WTC11 (cell line): ENCODE measurements at regions not wholly inside any gene's neighbourhood (a gene's known extent, or its start where the extent isn't known, plus 50 kb on each side); places are given as distances from the start of the nearest gene placed in this dataset.

Experiments used
- ATAC-seq: fragments of 200-7000 bp; cut with Tn5 transposase; 2 replicates; pipeline ENCODE4 v1.10.0; 2021; ENCODE audit warnings: mild to moderate bottlenecking, moderate library complexity
- CTCF ChIA-PET: fragments of 300-600 bp; sonication (Branson Sonifier 250); formaldehyde crosslinking; loops from one replicate; lab custom pipeline; 2021; ENCODE audit warnings: antibody characterized with exemption; lab: Charles Lee
- POLR2A ChIA-PET: fragments of 350-600 bp; sonication (Branson Sonifier 250); formaldehyde crosslinking; loops from one replicate; lab custom pipeline; 2021; ENCODE audit warnings: antibody characterized with exemption; lab: Charles Lee
- DNase-seq: peaks from one replicate; pipeline ENCODE4 v3.0.0; 2021; ENCODE audit warnings: low spot score
- H3K27ac Mint-ChIP-seq: 2 replicates; pipeline ENCODE4 v1.8.0; 2021; ENCODE audit warnings: mixed read lengths
- H3K27me3 Mint-ChIP-seq: 2 replicates; pipeline ENCODE4 v1.8.0; 2021; ENCODE audit warnings: low read depth, mild to moderate bottlenecking, moderate library complexity, mixed read lengths
- H3K36me3 Mint-ChIP-seq: 2 replicates; pipeline ENCODE4 v1.8.0; 2021; ENCODE audit warnings: mixed read lengths
- H3K4me1 Mint-ChIP-seq: 2 replicates; pipeline ENCODE4 v1.8.0; 2022; ENCODE audit warnings: mixed read lengths
- H3K4me3 Mint-ChIP-seq: 2 replicates; pipeline ENCODE4 v1.8.0; 2021; ENCODE audit warnings: mild to moderate bottlenecking, moderate library complexity, mixed read lengths
- H3K9me3 Mint-ChIP-seq: 2 replicates; pipeline ENCODE4 v1.8.0; 2021; ENCODE audit warnings: mixed read lengths
- CREM ChIP-seq: sonication (generic); formaldehyde crosslinking; IDR thresholded peaks from 2 replicates; pipeline ENCODE4 v1.8.1; 2022; ENCODE audit warnings: mild to moderate bottlenecking, missing genetic modification reagents, moderate library complexity
- ETV6 ChIP-seq: sonication (generic); formaldehyde crosslinking; IDR thresholded peaks from 2 replicates; pipeline ENCODE4 v1.8.1; 2022; ENCODE audit warnings: mild to moderate bottlenecking, missing genetic modification reagents
- FOXJ3 ChIP-seq: sonication (generic); formaldehyde crosslinking; IDR thresholded peaks from 2 replicates; pipeline ENCODE4 v1.9.0; 2021; ENCODE audit warnings: missing genetic modification reagents, mild to moderate bottlenecking, borderline replicate concordance
- GABPB1 ChIP-seq: sonication (generic); formaldehyde crosslinking; IDR thresholded peaks from 2 replicates; pipeline ENCODE4 v1.8.1; 2023; ENCODE audit warnings: mild to moderate bottlenecking, missing genetic modification reagents
- GTF2I ChIP-seq: fragments of 250-450 bp; sonication (Bioruptor Pico); conservative IDR thresholded peaks from 2 replicates; pipeline ENCODE4 v1.4.0; 2021; ENCODE audit warnings: mild to moderate bottlenecking
- MYBL2 ChIP-seq: sonication (generic); formaldehyde crosslinking; IDR thresholded peaks from 2 replicates; pipeline ENCODE4 v1.8.1; 2023; ENCODE audit warnings: mild to moderate bottlenecking, moderate library complexity, missing genetic modification reagents
- RELA ChIP-seq: sonication (generic); formaldehyde crosslinking; IDR thresholded peaks from 2 replicates; pipeline ENCODE4 v1.8.1; 2022; ENCODE audit warnings: missing genetic modification reagents, mild to moderate bottlenecking, borderline replicate concordance
- RORB ChIP-seq: fragments of 250-450 bp; sonication (Bioruptor Pico); IDR thresholded peaks from 2 replicates; pipeline ENCODE4 v1.9.0; 2021; ENCODE audit warnings: mild to moderate bottlenecking
- ZNF121 ChIP-seq: sonication (generic); formaldehyde crosslinking; IDR thresholded peaks from 2 replicates; pipeline ENCODE4 v1.8.0; 2023; ENCODE audit warnings: missing genetic modification reagents
- ZNF396 ChIP-seq: fragments of 250-450 bp; sonication (Bioruptor Pico); IDR thresholded peaks from 2 replicates; pipeline ENCODE4 v1.8.0; 2021; ENCODE audit warnings: mild to moderate bottlenecking, moderate library complexity, borderline replicate concordance
- ZNF423 ChIP-seq: fragments of 250-450 bp; sonication (Bioruptor Pico); IDR thresholded peaks from 2 replicates; pipeline ENCODE4 v2.1.2; 2022; ENCODE audit warnings: mild to moderate bottlenecking, moderate library complexity
- TF ChIP-seq, protein P1 (sequence below): sonication (generic); formaldehyde crosslinking; IDR thresholded peaks from 2 replicates; pipeline ENCODE4 v1.8.1; 2022; ENCODE audit warnings: low read depth, mild to moderate bottlenecking, moderate library complexity, missing genetic modification reagents, borderline replicate concordance
- TF ChIP-seq, protein P2 (sequence below): sonication (generic); formaldehyde crosslinking; IDR thresholded peaks from 2 replicates; pipeline ENCODE4 v1.8.0; 2023; ENCODE audit warnings: missing genetic modification reagents, mild to moderate bottlenecking, borderline replicate concordance
- TF ChIP-seq, protein P3 (sequence below): fragments of 250-450 bp; sonication (Bioruptor Pico); IDR thresholded peaks from 2 replicates; pipeline ENCODE4 v2.1.2; 2022; ENCODE audit warnings: mild to moderate bottlenecking, moderate library complexity
- TF ChIP-seq, protein P4 (sequence below): sonication (generic); formaldehyde crosslinking; IDR thresholded peaks from 2 replicates; pipeline ENCODE4 v1.8.1; 2023; ENCODE audit warnings: mild to moderate bottlenecking, missing genetic modification reagents, moderate library complexity
- TF ChIP-seq, protein P5 (sequence below): fragments of 250-450 bp; sonication (Bioruptor Pico); conservative IDR thresholded peaks from 2 replicates; pipeline ENCODE4 v1.9.0; 2021; ENCODE audit warnings: mild to moderate bottlenecking
- TF ChIP-seq, protein P6 (sequence below): sonication (generic); formaldehyde crosslinking; conservative IDR thresholded peaks from 2 replicates; pipeline ENCODE4 v1.8.1; 2022; ENCODE audit warnings: mild to moderate bottlenecking, missing genetic modification reagents
- TF ChIP-seq, protein P7 (sequence below): fragments of 250-450 bp; sonication (Bioruptor Pico); IDR thresholded peaks from 2 replicates; pipeline ENCODE4 v1.8.0; 2021; ENCODE audit warnings: mild to moderate bottlenecking

DNA sequence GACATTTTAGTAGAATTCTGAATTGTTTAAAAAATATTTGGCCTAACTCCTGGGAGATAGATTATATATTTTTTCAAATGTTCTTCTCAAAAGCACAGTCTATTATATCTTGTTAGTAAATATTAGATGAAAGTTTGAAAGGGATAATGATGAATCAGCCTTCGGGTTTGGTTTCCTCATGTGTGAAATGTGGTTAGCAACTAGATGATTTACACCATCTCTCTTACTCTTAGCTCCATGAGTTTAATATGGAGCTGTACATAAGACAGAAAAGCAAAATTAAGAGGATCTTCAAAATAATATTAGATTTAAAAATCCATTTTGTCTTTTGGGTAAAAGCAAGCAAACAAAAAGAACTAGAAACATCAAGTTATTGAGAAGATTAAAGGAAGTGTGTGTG is 120.8 kb upstream of the SFRP2 start:
- H3K27me3 Mint-ChIP-seq: no peaks in the 10 kb centered on the region; the same call in 1 of the 2 replicates
- CTCF ChIA-PET: no interaction called here
- peaks cover 15% of the 10 kb centered on the region for H3K4me1 Mint-ChIP-seq
- H3K9me3 Mint-ChIP-seq: peaks cover 23% of the 10 kb centered on the region
- ATAC-seq: no peak
- POLR2A ChIA-PET: no interaction called here
- no peak overlapping the region for H3K4me3 Mint-ChIP-seq
- H3K27ac Mint-ChIP-seq: no peak overlapping the region
- no peak for DNase-seq
- H3K36me3 Mint-ChIP-seq: no peaks in the 10 kb centered on the region
- TF ChIP-seq ZNF121 (CRISPR knock-in tag) (no peak), FOXJ3 (CRISPR knock-in tag) (no peak), CREM (no peak), ETV6 (CRISPR knock-in tag) (no peak), RELA (CRISPR knock-in tag) (no peak), ZNF423 (CRISPR knock-in tag) (no peak), MYBL2 (CRISPR knock-in tag) (no peak), GABPB1 (CRISPR knock-in tag) (no peak), RORB (CRISPR knock-in tag) (no peak), ZNF396 (CRISPR knock-in tag) (no peak), GTF2I (CRISPR knock-in tag) (no peak)
- TF ChIP-seq, protein P1, sequence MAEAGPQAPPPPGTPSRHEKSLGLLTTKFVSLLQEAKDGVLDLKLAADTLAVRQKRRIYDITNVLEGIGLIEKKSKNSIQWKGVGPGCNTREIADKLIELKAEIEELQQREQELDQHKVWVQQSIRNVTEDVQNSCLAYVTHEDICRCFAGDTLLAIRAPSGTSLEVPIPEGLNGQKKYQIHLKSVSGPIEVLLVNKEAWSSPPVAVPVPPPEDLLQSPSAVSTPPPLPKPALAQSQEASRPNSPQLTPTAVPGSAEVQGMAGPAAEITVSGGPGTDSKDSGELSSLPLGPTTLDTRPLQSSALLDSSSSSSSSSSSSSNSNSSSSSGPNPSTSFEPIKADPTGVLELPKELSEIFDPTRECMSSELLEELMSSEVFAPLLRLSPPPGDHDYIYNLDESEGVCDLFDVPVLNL: no peak
- TF ChIP-seq, protein P2, sequence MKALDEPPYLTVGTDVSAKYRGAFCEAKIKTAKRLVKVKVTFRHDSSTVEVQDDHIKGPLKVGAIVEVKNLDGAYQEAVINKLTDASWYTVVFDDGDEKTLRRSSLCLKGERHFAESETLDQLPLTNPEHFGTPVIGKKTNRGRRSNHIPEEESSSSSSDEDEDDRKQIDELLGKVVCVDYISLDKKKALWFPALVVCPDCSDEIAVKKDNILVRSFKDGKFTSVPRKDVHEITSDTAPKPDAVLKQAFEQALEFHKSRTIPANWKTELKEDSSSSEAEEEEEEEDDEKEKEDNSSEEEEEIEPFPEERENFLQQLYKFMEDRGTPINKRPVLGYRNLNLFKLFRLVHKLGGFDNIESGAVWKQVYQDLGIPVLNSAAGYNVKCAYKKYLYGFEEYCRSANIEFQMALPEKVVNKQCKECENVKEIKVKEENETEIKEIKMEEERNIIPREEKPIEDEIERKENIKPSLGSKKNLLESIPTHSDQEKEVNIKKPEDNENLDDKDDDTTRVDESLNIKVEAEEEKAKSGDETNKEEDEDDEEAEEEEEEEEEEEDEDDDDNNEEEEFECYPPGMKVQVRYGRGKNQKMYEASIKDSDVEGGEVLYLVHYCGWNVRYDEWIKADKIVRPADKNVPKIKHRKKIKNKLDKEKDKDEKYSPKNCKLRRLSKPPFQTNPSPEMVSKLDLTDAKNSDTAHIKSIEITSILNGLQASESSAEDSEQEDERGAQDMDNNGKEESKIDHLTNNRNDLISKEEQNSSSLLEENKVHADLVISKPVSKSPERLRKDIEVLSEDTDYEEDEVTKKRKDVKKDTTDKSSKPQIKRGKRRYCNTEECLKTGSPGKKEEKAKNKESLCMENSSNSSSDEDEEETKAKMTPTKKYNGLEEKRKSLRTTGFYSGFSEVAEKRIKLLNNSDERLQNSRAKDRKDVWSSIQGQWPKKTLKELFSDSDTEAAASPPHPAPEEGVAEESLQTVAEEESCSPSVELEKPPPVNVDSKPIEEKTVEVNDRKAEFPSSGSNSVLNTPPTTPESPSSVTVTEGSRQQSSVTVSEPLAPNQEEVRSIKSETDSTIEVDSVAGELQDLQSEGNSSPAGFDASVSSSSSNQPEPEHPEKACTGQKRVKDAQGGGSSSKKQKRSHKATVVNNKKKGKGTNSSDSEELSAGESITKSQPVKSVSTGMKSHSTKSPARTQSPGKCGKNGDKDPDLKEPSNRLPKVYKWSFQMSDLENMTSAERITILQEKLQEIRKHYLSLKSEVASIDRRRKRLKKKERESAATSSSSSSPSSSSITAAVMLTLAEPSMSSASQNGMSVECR (CRISPR knock-in tag): no peak
- TF ChIP-seq, protein P3, sequence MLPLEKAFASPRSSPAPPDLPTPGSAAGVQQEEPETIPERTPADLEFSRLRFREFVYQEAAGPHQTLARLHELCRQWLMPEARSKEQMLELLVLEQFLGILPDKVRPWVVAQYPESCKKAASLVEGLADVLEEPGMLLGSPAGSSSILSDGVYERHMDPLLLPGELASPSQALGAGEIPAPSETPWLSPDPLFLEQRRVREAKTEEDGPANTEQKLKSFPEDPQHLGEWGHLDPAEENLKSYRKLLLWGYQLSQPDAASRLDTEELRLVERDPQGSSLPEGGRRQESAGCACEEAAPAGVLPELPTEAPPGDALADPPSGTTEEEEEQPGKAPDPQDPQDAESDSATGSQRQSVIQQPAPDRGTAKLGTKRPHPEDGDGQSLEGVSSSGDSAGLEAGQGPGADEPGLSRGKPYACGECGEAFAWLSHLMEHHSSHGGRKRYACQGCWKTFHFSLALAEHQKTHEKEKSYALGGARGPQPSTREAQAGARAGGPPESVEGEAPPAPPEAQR: no peak
- TF ChIP-seq, protein P4, sequence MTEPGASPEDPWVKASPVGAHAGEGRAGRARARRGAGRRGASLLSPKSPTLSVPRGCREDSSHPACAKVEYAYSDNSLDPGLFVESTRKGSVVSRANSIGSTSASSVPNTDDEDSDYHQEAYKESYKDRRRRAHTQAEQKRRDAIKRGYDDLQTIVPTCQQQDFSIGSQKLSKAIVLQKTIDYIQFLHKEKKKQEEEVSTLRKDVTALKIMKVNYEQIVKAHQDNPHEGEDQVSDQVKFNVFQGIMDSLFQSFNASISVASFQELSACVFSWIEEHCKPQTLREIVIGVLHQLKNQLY (CRISPR knock-in tag): no peak
- TF ChIP-seq, protein P5, sequence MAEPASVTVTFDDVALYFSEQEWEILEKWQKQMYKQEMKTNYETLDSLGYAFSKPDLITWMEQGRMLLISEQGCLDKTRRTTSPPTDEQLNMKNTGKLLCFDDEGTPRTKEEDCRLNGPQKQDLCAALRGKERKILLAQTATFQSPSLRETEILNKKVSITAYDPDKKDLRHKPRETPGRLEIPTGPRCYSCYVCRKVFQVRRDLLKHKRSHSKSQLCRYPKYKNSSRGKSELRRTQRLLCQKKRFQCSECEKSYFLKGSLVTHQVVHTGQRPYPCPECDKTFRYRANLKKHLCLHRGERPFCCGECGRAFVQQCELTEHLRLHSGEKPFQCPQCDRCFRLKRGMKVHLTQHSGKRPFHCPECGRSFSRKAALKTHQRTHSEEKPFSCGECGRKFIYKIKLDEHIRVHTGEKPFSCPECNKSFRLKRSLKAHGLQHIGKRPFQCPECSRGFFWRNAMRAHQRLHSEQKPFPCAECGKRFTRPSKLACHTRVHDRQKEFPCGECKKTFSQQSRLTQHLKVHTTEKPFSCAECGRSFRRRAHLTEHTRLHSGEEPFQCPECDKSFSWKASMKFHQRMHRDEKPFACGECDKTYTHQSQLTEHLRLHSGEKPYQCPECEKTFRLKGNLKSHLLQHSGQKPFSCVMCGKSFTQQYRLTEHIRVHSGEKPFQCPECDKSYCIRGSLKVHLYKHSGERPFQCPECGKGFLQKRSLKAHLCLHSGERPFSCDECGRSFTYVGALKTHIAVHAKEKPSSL: no peak
- TF ChIP-seq, protein P6, sequence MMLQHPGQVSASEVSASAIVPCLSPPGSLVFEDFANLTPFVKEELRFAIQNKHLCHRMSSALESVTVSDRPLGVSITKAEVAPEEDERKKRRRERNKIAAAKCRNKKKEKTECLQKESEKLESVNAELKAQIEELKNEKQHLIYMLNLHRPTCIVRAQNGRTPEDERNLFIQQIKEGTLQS (CRISPR knock-in tag): no peak
- TF ChIP-seq, protein P7, sequence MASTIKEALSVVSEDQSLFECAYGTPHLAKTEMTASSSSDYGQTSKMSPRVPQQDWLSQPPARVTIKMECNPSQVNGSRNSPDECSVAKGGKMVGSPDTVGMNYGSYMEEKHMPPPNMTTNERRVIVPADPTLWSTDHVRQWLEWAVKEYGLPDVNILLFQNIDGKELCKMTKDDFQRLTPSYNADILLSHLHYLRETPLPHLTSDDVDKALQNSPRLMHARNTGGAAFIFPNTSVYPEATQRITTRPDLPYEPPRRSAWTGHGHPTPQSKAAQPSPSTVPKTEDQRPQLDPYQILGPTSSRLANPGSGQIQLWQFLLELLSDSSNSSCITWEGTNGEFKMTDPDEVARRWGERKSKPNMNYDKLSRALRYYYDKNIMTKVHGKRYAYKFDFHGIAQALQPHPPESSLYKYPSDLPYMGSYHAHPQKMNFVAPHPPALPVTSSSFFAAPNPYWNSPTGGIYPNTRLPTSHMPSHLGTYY (CRISPR knock-in tag): no peak
